Left cardiac atrium (tissue), 4 donors: ENCODE measurements at regions not wholly inside any gene's neighbourhood (a gene's known extent, or its start where the extent isn't known, plus 50 kb on each side); places are given as distances from the start of the nearest gene placed in this dataset.
A peak's percentile ranks its signal among the peaks of the same experiment; 100 is the strongest.
"Not testable (repeated sequence)": the region's sequence is repeated elsewhere in the genome, so short reads cannot be mapped to it uniquely, and the experiment has no call there.

Experiments
- ATAC-seq, 2 donors: fragments of 200-7000 bp; cut with Tn5 transposase; one replicate each; pipeline ENCODE4 v1.9.1; 2020; ENCODE audit warnings: mild to moderate bottlenecking in 2 of 2, moderate library complexity in 2 of 2
- DNase-seq: peaks from one replicate; pipeline ENCODE4 v3.0.0-alpha.2; 2020
- intact Hi-C, 2 donors: fragments of 100-400 bp; cut with DNase I; formaldehyde crosslinking; loops; one replicate each; pipeline versions ENCODE4 v1.14.1 to v1.15.1; 2022 to 2023
- donor health status: DM: no; HTN: yes; CAD: no.
- donor health status: DM: no; HTN: yes; CAD: no; lungs with severe emphysema.
- donor health status: DM: yes; HTN: yes; CAD: no.
- donor health status: Dilated cardiomyopathy.

GRCh38 chr11:38011496-38011895 is 1413.5 kb upstream of the RAG2 start:
- DNase-seq: no peak
- ATAC-seq: no peak
- intact Hi-C loops: no loop called here

- intact Hi-C loops: no loop called here
- DNase-seq (no peak), ATAC-seq (no peak)
Measured at GRCh38 chr11:38009932-38010331, 1411.9 kb upstream of the RAG2 start.

GRCh38 chr11:38006466-38006865 is 1408.4 kb upstream of the RAG2 start:
- DNase-seq (no peak), ATAC-seq (no peak)
- intact Hi-C loops: no loop called here

GRCh38 chr11:38005597-38005996 is 1407.6 kb upstream of the RAG2 start:
- peak in 1 of 2 donors; percentile 26 for ATAC-seq
- intact Hi-C loops: no loop called here
- no peak for DNase-seq

GRCh38 chr11:37999171-37999570 is 1401.1 kb upstream of the RAG2 start:
- no peak for ATAC-seq
- intact Hi-C loops: no loop called here

GRCh38 chr11:37995886-37996285 is 1397.8 kb upstream of the RAG2 start:
- ATAC-seq (no peak), DNase-seq (no peak)
- intact Hi-C loops: no loop called here

More at GRCh38 chr11:37999171-37999570, 1401.1 kb upstream of the RAG2 start:
- no peak for DNase-seq

GRCh38 chr11:37988031-37988430 is 1390.0 kb upstream of the RAG2 start:
- DNase-seq (no peak), ATAC-seq (peak; percentile 89 to 91)
- intact Hi-C loops: no loop called here

- ATAC-seq (no peak), DNase-seq (no peak)
- intact Hi-C loops: no loop called here
Measured at GRCh38 chr11:37984991-37985390, 1387.0 kb upstream of the RAG2 start.

- peak; percentile 34 to 52 for ATAC-seq
Measured at GRCh38 chr11:37978647-37979046, 1380.6 kb upstream of the RAG2 start.

GRCh38 chr11:37973941-37974340 is 1375.9 kb upstream of the RAG2 start:
- intact Hi-C loops: no loop called here
- ATAC-seq (peak in 1 of 2 donors; percentile 34), DNase-seq (no peak)

More at GRCh38 chr11:37978647-37979046, 1380.6 kb upstream of the RAG2 start:
- intact Hi-C loops: no loop called here
- DNase-seq: no peak

GRCh38 chr11:37972691-37973090 is 1374.7 kb upstream of the RAG2 start:
- intact Hi-C loops: no loop called here
- ATAC-seq: peak in 1 of 2 donors; percentile 15
- no peak for DNase-seq

GRCh38 chr11:37969336-37969735 is 1371.3 kb upstream of the RAG2 start:
- DNase-seq, ATAC-seq, intact Hi-C loops: not testable (repeated sequence)

- intact Hi-C loops: no loop called here
- ATAC-seq: no peak
- no peak for DNase-seq
Measured at GRCh38 chr11:37968148-37968547, 1370.1 kb upstream of the RAG2 start.

GRCh38 chr11:37967635-37968034 is 1369.6 kb upstream of the RAG2 start:
- intact Hi-C loops: no loop called here
- DNase-seq: no peak
- ATAC-seq: no peak

- ATAC-seq: no peak
- DNase-seq: no peak
- intact Hi-C loops: no loop called here
Measured at GRCh38 chr11:37963440-37963839, 1365.4 kb upstream of the RAG2 start.

GRCh38 chr11:37957717-37958116 is 1359.7 kb upstream of the RAG2 start:
- intact Hi-C loops: loop anchor here in 1 of 2 donors (10.0 kb wide), 1 partner anchor 827 kb away; no protein-coding TSS in a partner anchor
- no peak for ATAC-seq
- DNase-seq: no peak

- no peak for DNase-seq
- intact Hi-C loops: loop anchor here in 1 of 2 donors (10.0 kb wide), 1 partner anchor 833 kb away; no protein-coding TSS in a partner anchor
- no peak for ATAC-seq
Measured at GRCh38 chr11:37951996-37952395, 1354.0 kb upstream of the RAG2 start.

GRCh38 chr11:37948258-37948657 is 1350.2 kb upstream of the RAG2 start:
- DNase-seq (no peak), ATAC-seq (no peak)
- intact Hi-C loops: loop anchor here in 1 of 2 donors (10.0 kb wide), 1 partner anchor 847 kb away; no protein-coding TSS in a partner anchor

GRCh38 chr11:37947821-37948220 is 1349.8 kb upstream of the RAG2 start:
- no peak for DNase-seq
- intact Hi-C loops: loop anchor here in 1 of 2 donors (10.0 kb wide), 1 partner anchor 847 kb away; no protein-coding TSS in a partner anchor
- no peak for ATAC-seq

GRCh38 chr11:37946155-37946766 is 1348.2 kb upstream of the RAG2 start:
- DNase-seq: no peak
- ATAC-seq: no peak
- intact Hi-C loops: loop anchor here in 1 of 2 donors (10.0 kb wide), 1 partner anchor 849 kb away; no protein-coding TSS in a partner anchor

- intact Hi-C loops: loop anchor here in 1 of 2 donors (10.0 kb wide), 1 partner anchor 853 kb away; no protein-coding TSS in a partner anchor
- ATAC-seq: no peak
- DNase-seq: no peak
Measured at GRCh38 chr11:37942081-37942480, 1344.0 kb upstream of the RAG2 start.
